DND-41 (cell line): ENCODE measurements at regions not wholly inside any gene's neighbourhood (a gene's known extent, or its start where the extent isn't known, plus 50 kb on each side); places are given as distances from the start of the nearest gene placed in this dataset.

ENCODE experiments used
- ATAC-seq: fragments of 200-7000 bp; cut with Tn5 transposase; 3 replicates; pipeline ENCODE4 v1.9.1; 2021; ENCODE audit warnings: low read depth; ENCODE audit not compliant: insufficient read depth
- DNase-seq: peaks from one replicate; pipeline ENCODE4 v3.0.0-alpha.2; 2020
- H2AFZ ChIP-seq: 2 replicates; pipeline ENCODE4 v1.6.0; 2012; ENCODE audit warnings: low read depth, low read length
- H3K27ac ChIP-seq: 2 replicates; pipeline ENCODE4 v1.5.1; 2012; ENCODE audit warnings: low read length, inconsistent platforms
- H3K27me3 ChIP-seq: fragments of 200-600 bp; sonication (generic); 2 replicates; pipeline ENCODE4 v1.6.0; 2012; ENCODE audit warnings: low read length, mild to moderate bottlenecking, inconsistent platforms; ENCODE audit not compliant: insufficient read depth, poor library complexity
- H3K36me3 ChIP-seq: 2 replicates; pipeline ENCODE4 v1.5.1; 2012; ENCODE audit warnings: low read length, inconsistent platforms; ENCODE audit not compliant: insufficient read depth
- H3K4me1 ChIP-seq: 2 replicates; pipeline ENCODE4 v1.5.1; 2012; ENCODE audit warnings: mild to moderate bottlenecking, low read length; ENCODE audit not compliant: insufficient read depth
- H3K4me2 ChIP-seq: 2 replicates; pipeline ENCODE4 v1.6.0; 2012; ENCODE audit warnings: mild to moderate bottlenecking, moderate library complexity, low read length, inconsistent platforms; ENCODE audit not compliant: insufficient read depth
- H3K4me3 ChIP-seq, 2 experiments: fragments of 200-600 bp in 1 of 2; shearing (Covaris generic) in 1 of 2; 2 replicates each; pipeline ENCODE4 v1.5.1; 2012 to 2016; ENCODE audit warnings: inconsistent platforms in 2 of 2, low read length in 2 of 2, mild to moderate bottlenecking in 2 of 2, low read depth in 1 of 2, moderate library complexity in 1 of 2
- H3K79me2 ChIP-seq: 2 replicates; pipeline ENCODE4 v1.6.0; 2012; ENCODE audit warnings: low read length, inconsistent platforms; ENCODE audit not compliant: insufficient read depth
- H3K9ac ChIP-seq: 2 replicates; pipeline ENCODE4 v1.6.0; 2012; ENCODE audit warnings: low read depth, mild to moderate bottlenecking, inconsistent platforms, low read length, moderate library complexity
- H3K9me3 ChIP-seq: 2 replicates; pipeline ENCODE4 v1.5.1; 2012; ENCODE audit warnings: low read length, moderate library complexity, mild to moderate bottlenecking, inconsistent platforms; ENCODE audit not compliant: insufficient read depth, severe bottlenecking
- H4K20me1 ChIP-seq: 2 replicates; pipeline ENCODE4 v1.6.0; 2012; ENCODE audit warnings: low read length; ENCODE audit not compliant: insufficient read depth
- EZH2 ChIP-seq: IDR thresholded peaks from 3 replicates; pipeline ENCODE4 v1.6.1; 2012; ENCODE audit warnings: borderline replicate concordance, low read depth, mild to moderate bottlenecking, moderate library complexity, low read length, inconsistent platforms; ENCODE audit not compliant: severe bottlenecking
- TF ChIP-seq, protein P1 (sequence below): IDR thresholded peaks from 2 replicates; pipeline ENCODE4 v1.5.1; 2012; ENCODE audit warnings: borderline replicate concordance, low read length, moderate library complexity, mild to moderate bottlenecking; ENCODE audit not compliant: poor library complexity, severe bottlenecking; ENCODE audit errors: extremely low read depth

DNA sequence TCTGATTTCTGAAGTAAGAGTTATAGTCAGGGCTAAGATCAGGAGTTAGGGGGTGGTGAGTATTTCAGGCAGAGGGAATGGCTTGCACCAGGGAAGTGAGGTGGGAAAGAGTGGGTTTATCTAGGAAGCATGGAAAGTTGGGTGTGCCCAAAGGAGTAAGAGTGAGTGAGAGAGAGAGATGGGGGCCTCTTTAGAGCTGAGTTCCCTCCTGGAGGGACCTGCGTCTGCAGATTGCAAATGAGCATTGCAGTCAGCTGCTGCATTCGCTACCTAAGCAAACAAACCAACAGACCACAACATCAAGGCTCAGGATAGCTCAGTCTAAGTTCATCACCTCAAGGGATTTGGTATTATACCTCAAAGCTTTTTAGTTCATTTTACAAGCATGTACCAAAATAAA is 405.8 kb downstream of the FGF9 start:
- no peak overlapping the region for H3K4me2 ChIP-seq
- no peaks in the 10 kb centered on the region for H4K20me1 ChIP-seq
- no peak overlapping the region for H2AFZ ChIP-seq
- H3K27ac ChIP-seq, result no peak overlapping the region
- H3K36me3 ChIP-seq, result no peaks in the 10 kb centered on the region
- TF ChIP-seq, protein P1, sequence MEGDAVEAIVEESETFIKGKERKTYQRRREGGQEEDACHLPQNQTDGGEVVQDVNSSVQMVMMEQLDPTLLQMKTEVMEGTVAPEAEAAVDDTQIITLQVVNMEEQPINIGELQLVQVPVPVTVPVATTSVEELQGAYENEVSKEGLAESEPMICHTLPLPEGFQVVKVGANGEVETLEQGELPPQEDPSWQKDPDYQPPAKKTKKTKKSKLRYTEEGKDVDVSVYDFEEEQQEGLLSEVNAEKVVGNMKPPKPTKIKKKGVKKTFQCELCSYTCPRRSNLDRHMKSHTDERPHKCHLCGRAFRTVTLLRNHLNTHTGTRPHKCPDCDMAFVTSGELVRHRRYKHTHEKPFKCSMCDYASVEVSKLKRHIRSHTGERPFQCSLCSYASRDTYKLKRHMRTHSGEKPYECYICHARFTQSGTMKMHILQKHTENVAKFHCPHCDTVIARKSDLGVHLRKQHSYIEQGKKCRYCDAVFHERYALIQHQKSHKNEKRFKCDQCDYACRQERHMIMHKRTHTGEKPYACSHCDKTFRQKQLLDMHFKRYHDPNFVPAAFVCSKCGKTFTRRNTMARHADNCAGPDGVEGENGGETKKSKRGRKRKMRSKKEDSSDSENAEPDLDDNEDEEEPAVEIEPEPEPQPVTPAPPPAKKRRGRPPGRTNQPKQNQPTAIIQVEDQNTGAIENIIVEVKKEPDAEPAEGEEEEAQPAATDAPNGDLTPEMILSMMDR, result no peak
- no peak for TF ChIP-seq EZH2
- no peaks in the 10 kb centered on the region for H3K4me1 ChIP-seq
- H3K79me2 ChIP-seq, result no peaks in the 10 kb centered on the region
- no peaks in the 10 kb centered on the region for H3K9me3 ChIP-seq
- H3K27me3 ChIP-seq, result peaks cover 6% of the 10 kb centered on the region
- no peak overlapping the region for H3K9ac ChIP-seq
- H3K4me3 ChIP-seq, result no peak overlapping the region
- no peak for ATAC-seq
- DNase-seq, result no peak

DNA sequence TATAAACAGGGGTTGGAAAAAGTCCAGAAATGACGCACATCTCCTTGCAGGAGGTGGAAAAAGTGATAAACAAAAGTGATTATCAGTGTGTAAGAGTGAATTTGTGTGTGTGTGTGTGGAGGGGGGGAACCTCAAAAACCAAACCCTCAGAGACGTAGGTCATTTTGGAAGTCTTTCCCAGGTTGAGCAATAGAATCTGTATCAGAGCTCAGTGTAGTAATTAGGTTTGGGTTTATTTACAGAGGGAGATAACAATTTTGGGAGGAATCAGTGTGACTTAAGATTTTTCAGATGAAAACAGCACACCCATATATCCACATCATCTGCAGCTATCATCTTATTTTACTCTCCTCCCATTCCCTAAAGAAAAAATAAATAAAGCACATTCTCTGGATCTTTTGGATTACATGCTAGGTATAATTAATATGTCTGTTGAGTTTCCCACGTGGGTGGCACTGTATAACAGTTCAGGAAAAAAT is 406.4 kb downstream of the FGF9 start:
- H4K20me1 ChIP-seq, result no peaks in the 10 kb centered on the region
- no peak overlapping the region for H3K4me3 ChIP-seq
- H3K36me3 ChIP-seq, result no peaks in the 10 kb centered on the region
- H3K27me3 ChIP-seq, result peaks cover 3% of the 10 kb centered on the region
- no peaks in the 10 kb centered on the region for H3K9me3 ChIP-seq
- TF ChIP-seq EZH2, result no peak
- TF ChIP-seq, protein P1, result no peak
- no peak for ATAC-seq
- no peaks in the 10 kb centered on the region for H3K4me1 ChIP-seq
- no peak overlapping the region for H3K9ac ChIP-seq
- no peak overlapping the region for H3K4me2 ChIP-seq
- H3K79me2 ChIP-seq, result no peaks in the 10 kb centered on the region
- H2AFZ ChIP-seq, result no peak overlapping the region
- DNase-seq, result no peak
- H3K27ac ChIP-seq, result no peak overlapping the region

DNA sequence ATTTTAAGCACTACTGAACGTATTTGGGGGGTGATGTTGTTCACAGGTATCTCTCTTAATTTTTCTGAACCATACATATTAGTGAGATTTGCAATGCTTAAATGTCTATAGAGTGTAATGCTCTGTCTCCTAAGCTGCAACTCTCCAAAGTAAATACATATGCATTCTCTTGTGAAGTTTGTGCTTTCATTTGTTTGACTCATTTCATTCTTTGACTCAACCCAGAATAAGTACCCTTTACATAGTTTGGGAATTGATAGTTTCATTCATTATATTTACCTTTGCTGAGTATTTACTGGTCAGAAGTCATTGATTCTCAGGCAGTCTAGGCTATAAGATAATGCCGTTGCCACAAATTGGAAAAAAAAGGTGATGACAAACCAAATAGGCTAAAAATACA is 406.9 kb downstream of the FGF9 start:
- Histone ChIP-seq H3K9ac (no peak overlapping the region), H3K36me3 (no peaks in the 10 kb centered on the region), H2AFZ (no peak overlapping the region), H4K20me1 (no peaks in the 10 kb centered on the region), H3K27ac (no peak overlapping the region), H3K4me3 (no peak overlapping the region), H3K79me2 (no peaks in the 10 kb centered on the region), H3K4me2 (no peak overlapping the region), H3K9me3 (no peaks in the 10 kb centered on the region), H3K4me1 (no peaks in the 10 kb centered on the region), H3K27me3 (peaks cover 3% of the 10 kb centered on the region)
- DNase-seq (no peak), ATAC-seq (no peak)
- no peak for TF ChIP-seq EZH2
- TF ChIP-seq, protein P1, result no peak

DNA sequence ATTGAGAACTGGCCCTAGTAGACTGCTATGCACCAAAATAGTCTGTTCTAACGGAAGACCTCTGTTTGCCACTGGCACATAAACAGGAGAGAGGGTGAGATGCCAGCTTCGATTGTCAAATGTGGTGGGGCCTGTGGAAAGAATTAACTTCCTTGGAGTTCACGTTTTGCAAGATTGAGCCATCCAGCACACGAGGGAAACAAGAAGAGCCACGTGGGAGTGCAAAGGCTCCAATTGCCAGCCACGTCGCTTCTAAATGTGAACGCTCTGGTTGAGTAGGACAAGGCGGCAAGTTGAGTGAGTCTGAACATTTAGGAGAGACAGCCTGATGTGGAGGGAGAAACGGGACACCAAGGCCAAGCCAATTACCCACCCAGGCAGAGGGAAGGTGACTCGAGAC is 409.1 kb downstream of the FGF9 start:
- no peak for DNase-seq
- Histone ChIP-seq H4K20me1 (no peaks in the 10 kb centered on the region), H3K4me1 (no peaks in the 10 kb centered on the region), H2AFZ (no peak overlapping the region), H3K9ac (no peak overlapping the region), H3K27ac (no peak overlapping the region), H3K4me2 (no peak overlapping the region), H3K4me3 (no peak overlapping the region), H3K36me3 (no peaks in the 10 kb centered on the region), H3K9me3 (no peaks in the 10 kb centered on the region), H3K79me2 (no peaks in the 10 kb centered on the region), H3K27me3 (peaks cover 3% of the 10 kb centered on the region)
- TF ChIP-seq, protein P1, result no peak
- no peak for TF ChIP-seq EZH2
- no peak for ATAC-seq
